Activated naive CD8-positive, alpha-beta T cell treated with anti-CD3 and anti-CD28 coated beads, Interleukin-2, amount 10 ng/mL, durations not matched to agents 7 days and 5 days (primary cell): ENCODE measurements at regions not wholly inside any gene's neighbourhood (a gene's known extent, or its start where the extent isn't known, plus 50 kb on each side); places are given as distances from the start of the nearest gene placed in this dataset.
"Not testable (repeated sequence)": the region's sequence is repeated elsewhere in the genome, so short reads cannot be mapped to it uniquely, and the experiment has no call there.

Source experiments
- ATAC-seq: fragments of 150-1000 bp; cut with Tn5 transposase; one replicate; pipeline ENCODE4 v1.10.0; 2021; ENCODE audit warnings: low read depth, moderate library complexity
- POLR2A ChIA-PET: fragments of 350-600 bp; sonication (Branson Sonifier 250); formaldehyde crosslinking; loops from one replicate; lab custom pipeline; 2021; ENCODE audit warnings: antibody characterized with exemption; lab: Charles Lee
- DNase-seq: peaks from one replicate; pipeline ENCODE4 v3.0.0; 2021
- H3K27ac Mint-ChIP-seq: one replicate; pipeline ENCODE4 v1.8.0; 2022; ENCODE audit warnings: mild to moderate bottlenecking, mixed read lengths
- H3K27me3 Mint-ChIP-seq: one replicate; pipeline ENCODE4 v1.8.0; 2022; ENCODE audit warnings: mild to moderate bottlenecking, moderate library complexity, mixed read lengths
- H3K36me3 Mint-ChIP-seq: one replicate; pipeline ENCODE4 v1.8.0; 2021; ENCODE audit warnings: mild to moderate bottlenecking, mixed read lengths
- H3K4me1 Mint-ChIP-seq: one replicate; pipeline ENCODE4 v1.8.0; 2021; ENCODE audit warnings: mixed read lengths
- H3K4me3 Mint-ChIP-seq: one replicate; pipeline ENCODE4 v1.8.0; 2022; ENCODE audit warnings: mild to moderate bottlenecking, moderate library complexity, mixed read lengths
- H3K9me3 Mint-ChIP-seq: one replicate; pipeline ENCODE4 v1.8.0; 2021; ENCODE audit warnings: mixed read lengths

- no peak for DNase-seq
- H3K36me3 Mint-ChIP-seq: no peaks in the 10 kb centered on the region
- H3K4me3 Mint-ChIP-seq: no peak overlapping the region
- H3K27ac Mint-ChIP-seq: no peak overlapping the region
- no peaks in the 10 kb centered on the region for H3K9me3 Mint-ChIP-seq
- no peaks in the 10 kb centered on the region for H3K4me1 Mint-ChIP-seq
- no peaks in the 10 kb centered on the region for H3K27me3 Mint-ChIP-seq
- POLR2A ChIA-PET: no interaction called here
- no peak for ATAC-seq
These were observed 613.8 kb upstream of the ZNF385D start for GRCh38 chr3:22364851-22365250.

DNA sequence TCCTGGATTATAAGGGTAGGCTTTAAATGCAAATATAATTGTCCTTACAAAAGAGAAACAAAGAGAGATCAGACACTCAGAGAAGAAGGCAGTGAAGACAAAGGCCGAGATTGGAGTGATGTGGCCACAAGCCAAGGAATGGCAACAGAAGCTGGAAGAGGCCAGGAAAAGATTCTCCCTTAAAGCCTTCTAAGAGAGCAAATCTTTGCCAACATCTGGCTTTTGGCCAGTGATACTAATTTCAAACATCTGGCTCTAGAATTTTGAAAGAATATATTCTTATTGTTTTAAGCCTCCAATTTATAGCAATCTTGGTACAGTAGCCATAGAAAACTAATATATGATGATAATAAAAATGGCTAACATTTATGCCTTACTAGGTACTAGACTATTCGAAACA is 615.8 kb upstream of the ZNF385D start:
- Mint-ChIP-seq H3K36me3 (no peaks in the 10 kb centered on the region), H3K4me3 (no peak overlapping the region), H3K27ac (no peak overlapping the region), H3K27me3 (peaks cover 10% of the 10 kb centered on the region), H3K4me1 (no peaks in the 10 kb centered on the region), H3K9me3 (no peaks in the 10 kb centered on the region)
- no peak for DNase-seq
- ATAC-seq: no peak
- POLR2A ChIA-PET: no interaction called here

- no peaks in the 10 kb centered on the region for H3K9me3 Mint-ChIP-seq
- DNase-seq (no peak), ATAC-seq (no peak)
- H3K36me3 Mint-ChIP-seq: peaks cover 3% of the 10 kb centered on the region
- peaks cover 3% of the 10 kb centered on the region for H3K4me1 Mint-ChIP-seq
- H3K27ac Mint-ChIP-seq: no peak overlapping the region
- POLR2A ChIA-PET: no interaction called here
- H3K27me3 Mint-ChIP-seq: peaks cover 22% of the 10 kb centered on the region
- no peak overlapping the region for H3K4me3 Mint-ChIP-seq
These were observed 620.0 kb upstream of the ZNF385D start for GRCh38 chr3:22371036-22371435.

GRCh38 chr3:22371607-22372291 is 620.7 kb upstream of the ZNF385D start:
- Mint-ChIP-seq H3K36me3 (peaks cover 3% of the 10 kb centered on the region), H3K9me3 (no peaks in the 10 kb centered on the region), H3K4me1 (peaks cover 3% of the 10 kb centered on the region), H3K27ac (no peak overlapping the region), H3K4me3 (no peak overlapping the region), H3K27me3 (peaks cover 22% of the 10 kb centered on the region)
- POLR2A ChIA-PET: no interaction called here
- no peak for ATAC-seq
- DNase-seq: no peak

- DNase-seq: peak; percentile 25
- POLR2A ChIA-PET: no interaction called here
- no peaks in the 10 kb centered on the region for H3K9me3 Mint-ChIP-seq
These were observed 621.5 kb upstream of the ZNF385D start for GRCh38 chr3:22372292-22373062.

GRCh38 chr3:22373182-22373581 is 622.2 kb upstream of the ZNF385D start:
- peaks cover 22% of the 10 kb centered on the region for H3K27me3 Mint-ChIP-seq
- no peaks in the 10 kb centered on the region for H3K9me3 Mint-ChIP-seq
- no peak for DNase-seq
- no peak overlapping the region for H3K27ac Mint-ChIP-seq
- no peak overlapping the region for H3K4me3 Mint-ChIP-seq
- H3K4me1 Mint-ChIP-seq: peaks cover 3% of the 10 kb centered on the region
- peaks cover 3% of the 10 kb centered on the region for H3K36me3 Mint-ChIP-seq
- no peak for ATAC-seq
- POLR2A ChIA-PET: no interaction called here

More at GRCh38 chr3:22372292-22373062, 621.5 kb upstream of the ZNF385D start:
- H3K4me3 Mint-ChIP-seq: no peak overlapping the region
- H3K36me3 Mint-ChIP-seq: peaks cover 3% of the 10 kb centered on the region
- no peak overlapping the region for H3K27ac Mint-ChIP-seq
- peaks cover 22% of the 10 kb centered on the region for H3K27me3 Mint-ChIP-seq
- H3K4me1 Mint-ChIP-seq: peaks cover 3% of the 10 kb centered on the region
- no peak for ATAC-seq

DNA sequence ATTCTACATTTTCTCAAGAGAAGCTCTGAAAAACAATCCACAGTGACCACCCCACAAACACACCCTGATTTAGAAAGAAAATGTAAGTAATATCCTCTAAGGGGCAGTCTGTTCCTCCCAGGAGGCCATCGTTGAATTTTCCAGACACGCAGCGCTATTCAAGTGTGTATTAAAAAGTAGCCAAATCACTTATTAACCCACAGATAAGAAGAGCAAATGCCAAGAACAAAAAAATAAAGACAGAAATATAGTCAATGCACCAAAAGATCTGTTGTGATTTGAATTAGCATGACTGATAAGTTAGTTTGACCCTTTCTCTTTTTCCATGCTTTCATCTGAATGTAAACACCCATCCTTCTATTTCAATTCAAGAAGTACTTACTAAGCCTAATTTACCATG is 622.8 kb upstream of the ZNF385D start:
- H3K9me3 Mint-ChIP-seq: no peaks in the 10 kb centered on the region
- H3K4me1 Mint-ChIP-seq: peaks cover 3% of the 10 kb centered on the region
- peaks cover 22% of the 10 kb centered on the region for H3K27me3 Mint-ChIP-seq
- H3K4me3 Mint-ChIP-seq: no peak overlapping the region
- no peak for ATAC-seq
- H3K36me3 Mint-ChIP-seq: peaks cover 3% of the 10 kb centered on the region
- H3K27ac Mint-ChIP-seq: no peak overlapping the region
- POLR2A ChIA-PET: no interaction called here
- DNase-seq: no peak

DNA sequence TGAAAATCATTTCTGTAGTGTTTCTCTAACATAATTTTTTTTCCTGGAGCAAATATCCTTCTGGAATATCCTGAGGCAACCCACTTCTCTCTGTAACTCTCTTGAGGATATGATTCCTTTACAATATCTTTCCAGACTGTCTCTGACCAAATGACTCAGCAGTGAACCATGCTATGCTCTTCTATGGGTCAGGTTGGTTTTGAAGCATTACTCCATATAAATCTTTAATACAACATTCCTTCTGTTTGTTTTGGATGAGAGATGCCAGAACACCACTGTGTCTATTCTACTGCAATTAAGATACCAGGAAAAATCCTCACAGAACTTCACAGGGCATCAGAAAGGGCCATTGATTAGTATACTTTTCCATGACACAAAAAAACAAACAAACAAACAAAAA is 626.4 kb upstream of the ZNF385D start:
- no peaks in the 10 kb centered on the region for H3K9me3 Mint-ChIP-seq
- no peak for DNase-seq
- H3K27ac Mint-ChIP-seq: no peak overlapping the region
- POLR2A ChIA-PET: no interaction called here
- no peak for ATAC-seq
- H3K27me3 Mint-ChIP-seq: peaks cover 11% of the 10 kb centered on the region
- H3K4me3 Mint-ChIP-seq: no peak overlapping the region
- H3K4me1 Mint-ChIP-seq: peaks cover 3% of the 10 kb centered on the region
- H3K36me3 Mint-ChIP-seq: peaks cover 3% of the 10 kb centered on the region

GRCh38 chr3:22378869-22379268 is 627.9 kb upstream of the ZNF385D start:
- POLR2A ChIA-PET: no interaction called here
- no peak for DNase-seq
- no peak for ATAC-seq
- peaks cover under 1% of the 10 kb centered on the region for H3K27me3 Mint-ChIP-seq
- no peaks in the 10 kb centered on the region for H3K4me1 Mint-ChIP-seq
- H3K36me3 Mint-ChIP-seq: no peaks in the 10 kb centered on the region
- no peak overlapping the region for H3K27ac Mint-ChIP-seq
- no peak overlapping the region for H3K4me3 Mint-ChIP-seq
- no peaks in the 10 kb centered on the region for H3K9me3 Mint-ChIP-seq

GRCh38 chr3:22380253-22380652 is 629.2 kb upstream of the ZNF385D start:
- Mint-ChIP-seq H3K27ac (no peak overlapping the region), H3K9me3 (no peaks in the 10 kb centered on the region)
- POLR2A ChIA-PET: no interaction called here

DNA sequence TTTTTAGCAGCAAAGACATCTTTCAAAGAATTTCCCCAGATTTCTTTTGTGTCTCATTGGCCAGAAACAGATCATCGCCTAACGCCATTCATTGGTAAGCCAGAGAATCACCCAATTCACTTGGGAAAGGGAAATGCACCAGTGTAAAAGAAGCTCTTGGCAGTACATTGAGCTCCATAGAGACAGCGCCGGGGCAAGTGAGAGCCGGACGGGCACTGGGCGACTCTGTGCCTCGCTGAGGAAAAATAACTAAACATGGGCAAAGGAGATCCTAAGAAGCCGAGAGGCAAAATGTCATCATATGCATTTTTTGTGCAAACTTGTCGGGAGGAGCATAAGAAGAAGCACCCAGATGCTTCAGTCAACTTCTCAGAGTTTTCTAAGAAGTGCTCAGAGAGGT is 630.6 kb upstream of the ZNF385D start:
- H3K4me1 Mint-ChIP-seq, H3K4me3 Mint-ChIP-seq, H3K9me3 Mint-ChIP-seq, H3K27me3 Mint-ChIP-seq, H3K36me3 Mint-ChIP-seq, H3K27ac Mint-ChIP-seq, ATAC-seq, POLR2A ChIA-PET: not testable (repeated sequence)
- DNase-seq: peak; percentile 27

More at GRCh38 chr3:22380253-22380652, 629.2 kb upstream of the ZNF385D start:
- Mint-ChIP-seq H3K36me3 (no peaks in the 10 kb centered on the region), H3K27me3 (no peaks in the 10 kb centered on the region), H3K4me1 (no peaks in the 10 kb centered on the region), H3K4me3 (no peak overlapping the region)
- DNase-seq (no peak), ATAC-seq (no peak)

- ATAC-seq (no peak), DNase-seq (no peak)
- Mint-ChIP-seq H3K27ac (no peak overlapping the region), H3K4me1 (no peaks in the 10 kb centered on the region), H3K4me3 (no peak overlapping the region), H3K27me3 (no peaks in the 10 kb centered on the region), H3K36me3 (no peaks in the 10 kb centered on the region), H3K9me3 (no peaks in the 10 kb centered on the region)
- POLR2A ChIA-PET: no interaction called here
These were observed 632.3 kb upstream of the ZNF385D start for GRCh38 chr3:22383285-22383684.

DNA sequence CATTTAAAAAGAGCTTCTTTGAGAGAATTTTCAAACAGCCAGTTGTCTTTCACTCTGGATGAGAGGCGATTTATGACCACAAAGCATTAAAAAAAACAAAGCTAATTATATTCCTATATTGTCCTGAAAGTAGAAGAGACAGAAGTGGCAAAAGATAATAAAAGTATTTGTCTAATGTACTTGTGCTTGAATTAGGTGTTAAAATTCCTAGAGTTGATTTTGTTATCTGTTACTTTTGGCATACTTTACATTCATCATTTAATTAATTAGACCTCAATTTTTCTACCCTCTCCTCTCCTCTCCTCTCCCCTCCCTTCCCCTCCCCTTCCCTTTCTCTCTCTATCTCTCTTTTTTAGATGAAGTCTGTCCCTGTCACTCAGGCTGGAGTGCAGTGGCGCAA is 635.1 kb upstream of the ZNF385D start:
- ATAC-seq: no peak
- Mint-ChIP-seq H3K4me1 (no peaks in the 10 kb centered on the region), H3K36me3 (no peaks in the 10 kb centered on the region), H3K4me3 (no peak overlapping the region), H3K27ac (no peak overlapping the region), H3K27me3 (no peaks in the 10 kb centered on the region), H3K9me3 (no peaks in the 10 kb centered on the region)
- POLR2A ChIA-PET: no interaction called here
- no peak for DNase-seq

DNA sequence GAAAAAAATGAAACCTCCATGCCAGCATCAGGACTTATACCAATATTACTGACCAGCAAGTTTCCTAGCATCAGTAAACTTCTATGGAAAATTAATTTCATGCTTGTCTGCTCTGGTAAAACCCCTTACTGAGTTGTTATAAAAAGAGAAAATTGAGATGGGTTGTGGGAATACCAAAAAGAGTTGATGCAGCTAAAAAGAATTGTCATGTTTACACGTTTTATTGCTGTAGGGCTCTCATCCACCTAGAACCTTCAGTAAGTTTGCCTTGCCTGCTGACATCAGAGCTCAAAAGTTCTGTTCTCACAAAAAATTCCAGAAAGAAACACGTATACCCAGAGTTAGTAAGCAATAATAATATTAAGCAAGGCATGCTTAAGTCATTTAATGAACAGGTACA is 641.3 kb upstream of the ZNF385D start:
- no peaks in the 10 kb centered on the region for H3K9me3 Mint-ChIP-seq
- no peaks in the 10 kb centered on the region for H3K27me3 Mint-ChIP-seq
- ATAC-seq (no peak), DNase-seq (no peak)
- H3K36me3 Mint-ChIP-seq: no peaks in the 10 kb centered on the region
- no peak overlapping the region for H3K4me3 Mint-ChIP-seq
- no peaks in the 10 kb centered on the region for H3K4me1 Mint-ChIP-seq
- H3K27ac Mint-ChIP-seq: no peak overlapping the region
- POLR2A ChIA-PET: no interaction called here
